ENCODE measurements at regions not wholly inside any gene's neighbourhood (a gene's known extent, or its start where the extent isn't known, plus 50 kb on each side); places are given as distances from the start of the nearest gene placed in this dataset.

DNA sequence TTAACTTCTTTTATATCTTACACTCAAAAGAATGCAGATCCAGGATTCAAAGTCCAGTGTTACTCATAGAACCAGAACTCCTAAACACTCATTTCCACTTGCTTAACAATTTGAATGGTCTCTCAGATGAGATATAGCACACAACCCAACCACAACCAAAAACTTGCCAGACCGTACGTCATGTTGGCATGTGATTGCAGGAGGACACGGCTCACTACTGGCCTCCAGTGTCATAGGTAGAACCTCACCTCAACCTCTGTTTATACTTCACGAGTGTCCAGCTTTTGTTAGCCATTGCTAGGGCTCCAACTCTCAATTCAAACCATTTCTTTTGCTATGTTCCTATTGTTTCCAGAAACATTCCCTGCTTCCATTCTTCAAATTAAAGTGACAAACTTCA is 58.5 kb upstream of the PDGFD start:
- Histone ChIP-seq H3K4me3 (ENCODE audit: insufficient read depth, low read depth, low read length) (no peak overlapping the region), H3K9ac (ENCODE audit: low read depth, low read length) (no peak overlapping the region), H3K79me1 (ENCODE audit: low read depth in 1 of 2, low read length in 2 of 2) (no peaks in the 10 kb centered on the region), H2AFZ (replicated peaks; ENCODE audit: low read length, poor library complexity) (no peak overlapping the region), H4K91ac (ENCODE audit: insufficient read depth, low read depth, low read length) (no peak overlapping the region), H3K27ac (ENCODE audit: insufficient read depth, low read length) (no peak overlapping the region), H3K9me1 (ENCODE audit: insufficient read depth, low read length) (no peaks in the 10 kb centered on the region), H4K8ac (ENCODE audit: low read depth in 2 of 2, low read length in 2 of 2) (no peak overlapping the region), H3K4ac (ENCODE audit: low read depth, low read length) (no peak overlapping the region), H4K20me1 (ENCODE audit: insufficient read depth, low read length) (no peaks in the 10 kb centered on the region), H2BK5ac (ENCODE audit: low read depth, low read length, poor library complexity, severe bottlenecking) (no peak overlapping the region), H4K5ac (ENCODE audit: low read depth, low read length) (no peak overlapping the region), H2AK5ac (ENCODE audit: low read depth, low read length) (no peak overlapping the region), H2BK20ac (ENCODE audit: low read depth, low read length) (no peak overlapping the region), H3K9me3 (ENCODE audit: control insufficient read depth, insufficient read depth, low read length) (no peaks in the 10 kb centered on the region), H3K23ac (ENCODE audit: low read depth, low read length) (no peak overlapping the region), H2BK120ac (ENCODE audit: low read depth, low read length) (no peak overlapping the region), H2AK9ac (replicated peaks; ENCODE audit: low read depth, low read length, poor library complexity) (no peak overlapping the region), H2BK15ac (ENCODE audit: low read depth, low read length) (no peak overlapping the region), H3K14ac (replicated peaks; ENCODE audit: low read depth, low read length) (no peak overlapping the region), H3K18ac (ENCODE audit: low read depth, low read length) (no peak overlapping the region), H3K36me3 (ENCODE audit: control insufficient read depth, insufficient read depth, low read length) (no peaks in the 10 kb centered on the region), H3K4me1 (ENCODE audit: control insufficient read depth, insufficient read depth, low read length) (no peaks in the 10 kb centered on the region), H3K27me3 (ENCODE audit: control insufficient read depth, insufficient read depth, low read length) (no peaks in the 10 kb centered on the region), H3K56ac (ENCODE audit: extremely low read depth, insufficient read depth, low read length) (no peak overlapping the region), H3K4me2 (ENCODE audit: low read depth, low read length) (no peak overlapping the region)
- BruUV-seq (replicated peaks) = no TSS peak
- 60% methylated on average over 1 of the region's 4 CpGs; no CpG with 5 or more reads in 1 of the 2 experiments for WGBS, 2 experiments (ENCODE audit: extremely low coverage in 2 of 2, insufficient read length in 1 of 2)
- ChIA-PET CTCF (no interaction called here), POLR2A (ENCODE audit: unreplicated experiment) (no interaction called here)
- ATAC-seq (ENCODE audit: low read depth) (no peak), DNase-seq (no peak)
- no peak for TF ChIP-seq SMC3 (IDR thresholded peaks at IDR 0.05; ENCODE audit: low read depth, low read length)
- no peak for TF ChIP-seq MAFK (IDR thresholded peaks at IDR 0.05; ENCODE audit: low read depth, low read length)
- TF ChIP-seq MXI1 (IDR thresholded peaks at IDR 0.05; ENCODE audit: borderline replicate concordance, low read depth, low read length) = no peak
- no peak for TF ChIP-seq MAZ (IDR thresholded peaks at IDR 0.05; ENCODE audit: borderline replicate concordance, low read depth, low read length)
- no peak for TF ChIP-seq CEBPB (IDR thresholded peaks at IDR 0.05; ENCODE audit: low read depth, low read length)
- TF ChIP-seq, protein P1, sequence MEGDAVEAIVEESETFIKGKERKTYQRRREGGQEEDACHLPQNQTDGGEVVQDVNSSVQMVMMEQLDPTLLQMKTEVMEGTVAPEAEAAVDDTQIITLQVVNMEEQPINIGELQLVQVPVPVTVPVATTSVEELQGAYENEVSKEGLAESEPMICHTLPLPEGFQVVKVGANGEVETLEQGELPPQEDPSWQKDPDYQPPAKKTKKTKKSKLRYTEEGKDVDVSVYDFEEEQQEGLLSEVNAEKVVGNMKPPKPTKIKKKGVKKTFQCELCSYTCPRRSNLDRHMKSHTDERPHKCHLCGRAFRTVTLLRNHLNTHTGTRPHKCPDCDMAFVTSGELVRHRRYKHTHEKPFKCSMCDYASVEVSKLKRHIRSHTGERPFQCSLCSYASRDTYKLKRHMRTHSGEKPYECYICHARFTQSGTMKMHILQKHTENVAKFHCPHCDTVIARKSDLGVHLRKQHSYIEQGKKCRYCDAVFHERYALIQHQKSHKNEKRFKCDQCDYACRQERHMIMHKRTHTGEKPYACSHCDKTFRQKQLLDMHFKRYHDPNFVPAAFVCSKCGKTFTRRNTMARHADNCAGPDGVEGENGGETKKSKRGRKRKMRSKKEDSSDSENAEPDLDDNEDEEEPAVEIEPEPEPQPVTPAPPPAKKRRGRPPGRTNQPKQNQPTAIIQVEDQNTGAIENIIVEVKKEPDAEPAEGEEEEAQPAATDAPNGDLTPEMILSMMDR (conservative IDR thresholded peaks at IDR 0.05; ENCODE audit: low read depth, low read length) = no peak
- TF ChIP-seq, protein P2, sequence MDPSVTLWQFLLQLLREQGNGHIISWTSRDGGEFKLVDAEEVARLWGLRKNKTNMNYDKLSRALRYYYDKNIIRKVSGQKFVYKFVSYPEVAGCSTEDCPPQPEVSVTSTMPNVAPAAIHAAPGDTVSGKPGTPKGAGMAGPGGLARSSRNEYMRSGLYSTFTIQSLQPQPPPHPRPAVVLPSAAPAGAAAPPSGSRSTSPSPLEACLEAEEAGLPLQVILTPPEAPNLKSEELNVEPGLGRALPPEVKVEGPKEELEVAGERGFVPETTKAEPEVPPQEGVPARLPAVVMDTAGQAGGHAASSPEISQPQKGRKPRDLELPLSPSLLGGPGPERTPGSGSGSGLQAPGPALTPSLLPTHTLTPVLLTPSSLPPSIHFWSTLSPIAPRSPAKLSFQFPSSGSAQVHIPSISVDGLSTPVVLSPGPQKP (IDR thresholded peaks at IDR 0.05; ENCODE audit: borderline replicate concordance, low read depth, low read length) = no peak
- TF ChIP-seq POLR2A (IDR thresholded peaks at IDR 0.05; ENCODE audit: low read depth, low read length) = no peak
- no peak for TF ChIP-seq FOS (IDR thresholded peaks at IDR 0.05; ENCODE audit: low read depth, low read length)
- TF ChIP-seq NFE2L2 (IDR thresholded peaks at IDR 0.05; ENCODE audit: low read depth, low read length) = no peak
- no peak for TF ChIP-seq CHD1 (IDR thresholded peaks at IDR 0.05; ENCODE audit: low read depth, low read length)
- TF ChIP-seq BHLHE40 (IDR thresholded peaks at IDR 0.05; ENCODE audit: low read depth, low read length) = no peak
- TF ChIP-seq RCOR1 (IDR thresholded peaks at IDR 0.05; ENCODE audit: insufficient replicate concordance, low read length) = no peak
- no peak for TF ChIP-seq RFX5 (IDR thresholded peaks at IDR 0.05; ENCODE audit: low read depth, low read length)
- TF ChIP-seq, protein P3, sequence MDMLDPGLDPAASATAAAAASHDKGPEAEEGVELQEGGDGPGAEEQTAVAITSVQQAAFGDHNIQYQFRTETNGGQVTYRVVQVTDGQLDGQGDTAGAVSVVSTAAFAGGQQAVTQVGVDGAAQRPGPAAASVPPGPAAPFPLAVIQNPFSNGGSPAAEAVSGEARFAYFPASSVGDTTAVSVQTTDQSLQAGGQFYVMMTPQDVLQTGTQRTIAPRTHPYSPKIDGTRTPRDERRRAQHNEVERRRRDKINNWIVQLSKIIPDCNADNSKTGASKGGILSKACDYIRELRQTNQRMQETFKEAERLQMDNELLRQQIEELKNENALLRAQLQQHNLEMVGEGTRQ (IDR thresholded peaks at IDR 0.05; ENCODE audit: low read depth, low read length) = no peak
- no peak for TF ChIP-seq RAD21 (IDR thresholded peaks at IDR 0.05; ENCODE audit: low read length)
- dilution Hi-C loops (cut with HindIII; ENCODE audit: low sequenced_read_pairs, unreplicated experiment) (no loop called here), intact Hi-C loops (cut with micrococcal nuclease) (no loop called here), in situ Hi-C loops (cut with MboI; ENCODE audit: low sequenced_read_pairs) (no loop called here)

All from IMR-90 (cell line).